SK-N-SH (cell line): ENCODE measurements at regions not wholly inside any gene's neighbourhood (a gene's known extent, or its start where the extent isn't known, plus 50 kb on each side); places are given as distances from the start of the nearest gene placed in this dataset.

ENCODE experiments used
- CTCF ChIA-PET: fragments of 300-600, 350-600 bp; formaldehyde crosslinking; extraction: SDS; loops from one replicate; lab custom pipeline; 2021; lab: Yijun Ruan, JAX
- POLR2A ChIA-PET: fragments of 350-600 bp; sonication (Branson Sonifier 250); formaldehyde crosslinking; extraction: SDS; loops from one replicate; lab custom pipeline; 2020; ENCODE audit warnings: antibody characterized with exemption, inconsistent platforms; lab: Yijun Ruan, JAX
- DNase-seq: peaks from one replicate; pipeline ENCODE4 v3.0.0; 2012
- H2AFZ ChIP-seq: fragments of 200-600 bp; sonication (generic); 2 replicates; pipeline ENCODE4 v1.8.1; 2016; ENCODE audit warnings: antibody characterized with exemption, mild to moderate bottlenecking, low read depth
- H3F3A ChIP-seq: fragments of 200-600 bp; sonication (generic); replicated peaks from 2 replicates; pipeline ENCODE3; 2016; ENCODE audit warnings: antibody characterized with exemption, mild to moderate bottlenecking; ENCODE audit not compliant: insufficient read depth
- H3K27ac ChIP-seq, 2 experiments: fragments of 200-500 bp in 1 of 2; fragments of 200-600 bp in 1 of 2; sonication (Bioruptor generic) in 1 of 2; sonication (generic), shearing (Covaris generic) in 1 of 2; 2 replicates each; pipeline versions ENCODE4 v1.5.1 to v1.6.1; 2014 to 2016; ENCODE audit warnings: low read depth in 2 of 2, inconsistent platforms in 1 of 2, low read length in 1 of 2, mild to moderate bottlenecking in 1 of 2, mixed read lengths in 1 of 2
- H3K27me3 ChIP-seq: fragments of 200-600 bp; sonication (generic), shearing (Covaris generic); 2 replicates; pipeline ENCODE4 v1.6.1; 2016; ENCODE audit warnings: mixed run types; ENCODE audit not compliant: insufficient read depth
- H3K36me3 ChIP-seq, 2 experiments: fragments of 200-500 bp in 1 of 2; fragments of 200-600 bp in 1 of 2; sonication (Bioruptor generic) in 1 of 2; sonication (generic) in 1 of 2; replicated peaks in 1 of 2; 2 replicates each; pipeline versions ENCODE3 to v1.5.1; 2014 to 2016; ENCODE audit warnings: low read length in 1 of 2, mild to moderate bottlenecking in 1 of 2; ENCODE audit not compliant: insufficient read depth in 2 of 2, control insufficient read depth in 1 of 2
- H3K4me1 ChIP-seq, 2 experiments: fragments of 200-500 bp in 1 of 2; fragments of 200-600 bp in 1 of 2; sonication (Bioruptor generic) in 1 of 2; sonication (generic), shearing (Covaris generic) in 1 of 2; 2 replicates each; pipeline versions ENCODE4 v1.5.1 to v1.6.1; 2014 to 2016; ENCODE audit warnings: low read depth in 1 of 2, low read length in 1 of 2, mixed run types in 1 of 2; ENCODE audit not compliant: insufficient read depth in 2 of 2, control insufficient read depth in 1 of 2
- H3K4me2 ChIP-seq: fragments of 200-600 bp; sonication (generic), shearing (Covaris generic); 2 replicates; pipeline ENCODE4 v1.6.1; 2017; ENCODE audit warnings: mixed run types
- H3K4me3 ChIP-seq, 2 experiments: fragments of 200-500 bp in 1 of 2; fragments of 200-600 bp in 1 of 2; sonication (Bioruptor generic) in 1 of 2; sonication (generic), shearing (Covaris generic) in 1 of 2; 2 replicates each; pipeline versions ENCODE4 v1.5.1 to v1.8.1; 2014 to 2016; ENCODE audit warnings: low read depth in 2 of 2, inconsistent platforms in 1 of 2, low read length in 1 of 2, mild to moderate bottlenecking in 1 of 2, mixed read lengths in 1 of 2, moderate library complexity in 1 of 2
- H3K79me2 ChIP-seq: fragments of 200-600 bp; sonication (generic); 2 replicates; pipeline ENCODE4 v1.8.1; 2017; ENCODE audit warnings: mild to moderate bottlenecking; ENCODE audit not compliant: insufficient read depth
- H3K9ac ChIP-seq: fragments of 200-600 bp; sonication (generic); 2 replicates; pipeline ENCODE4 v1.6.1; 2017; ENCODE audit warnings: mixed run types
- H3K9me2 ChIP-seq: fragments of 200-600 bp; sonication (generic); 2 replicates; pipeline ENCODE4 v1.6.1; 2017; ENCODE audit warnings: mixed run types
- H3K9me3 ChIP-seq: fragments of 200-600 bp; sonication (generic); 2 replicates; pipeline ENCODE4 v1.6.1; 2017; ENCODE audit warnings: mixed run types, mild to moderate bottlenecking, moderate library complexity
- H4K20me1 ChIP-seq: fragments of 200-600 bp; sonication (generic); 2 replicates; pipeline ENCODE4 v1.6.1; 2017; ENCODE audit warnings: mild to moderate bottlenecking, mixed run types; ENCODE audit not compliant: insufficient read depth
- EP300 ChIP-seq, 2 experiments: IDR thresholded peaks; 2 replicates each; pipeline versions ENCODE4 v1.4.0 to v1.6.1; 2012; ENCODE audit warnings: borderline replicate concordance in 1 of 2, low read depth in 1 of 2, low read length in 1 of 2
- EZH2phosphoT487 ChIP-seq: fragments of 200-600 bp; sonication (generic); IDR thresholded peaks from 2 replicates; pipeline ENCODE4 v1.6.1; 2017; ENCODE audit warnings: low read depth, mixed run types, mild to moderate bottlenecking, antibody characterized with exemption, moderate library complexity, borderline replicate concordance
- FOXJ3 ChIP-seq: sonication (generic); formaldehyde crosslinking; IDR thresholded peaks from 2 replicates; pipeline ENCODE4 v1.5.1; 2020; ENCODE audit warnings: mild to moderate bottlenecking, missing genetic modification reagents
- GABPA ChIP-seq: IDR thresholded peaks from 2 replicates; pipeline ENCODE4 v1.4.0; 2012; ENCODE audit warnings: low read depth, mild to moderate bottlenecking
- GATA2 ChIP-seq: sonication (generic); formaldehyde crosslinking; IDR thresholded peaks from 2 replicates; pipeline ENCODE4 v1.5.0; 2020; ENCODE audit warnings: mild to moderate bottlenecking, missing genetic modification reagents
- JUND ChIP-seq: IDR thresholded peaks from 2 replicates; pipeline ENCODE4 v1.4.0; 2012
- MEF2A ChIP-seq: IDR thresholded peaks from 2 replicates; pipeline ENCODE4 v1.4.0; 2012; ENCODE audit warnings: low read depth, borderline replicate concordance
- NFIC ChIP-seq: IDR thresholded peaks from 2 replicates; pipeline ENCODE4 v1.4.0; 2012; ENCODE audit warnings: borderline replicate concordance
- RAD21 ChIP-seq: IDR thresholded peaks from 2 replicates; pipeline ENCODE4 v1.6.1; 2012; ENCODE audit warnings: mild to moderate bottlenecking, low read length
- RCOR1 ChIP-seq: fragments of 150-350 bp; IDR thresholded peaks from 2 replicates; pipeline ENCODE4 v1.6.1; 2017; ENCODE audit warnings: antibody characterized with exemption, low read length
- REST ChIP-seq: IDR thresholded peaks from 2 replicates; pipeline ENCODE4 v1.6.1; 2012; ENCODE audit warnings: mild to moderate bottlenecking, low read depth, low read length, moderate library complexity
- SIN3A ChIP-seq: IDR thresholded peaks from 2 replicates; pipeline ENCODE4 v1.6.1; 2012; ENCODE audit warnings: low read depth, mild to moderate bottlenecking, low read length, moderate library complexity, borderline replicate concordance
- TCF12 ChIP-seq: IDR thresholded peaks from 2 replicates; pipeline ENCODE4 v1.4.0; 2012
- TEAD4 ChIP-seq: IDR thresholded peaks from 2 replicates; pipeline ENCODE4 v1.4.0; 2012; ENCODE audit warnings: mild to moderate bottlenecking, borderline replicate concordance; ENCODE audit not compliant: insufficient read depth
- USF1 ChIP-seq: IDR thresholded peaks from 2 replicates; pipeline ENCODE4 v1.4.0; 2012; ENCODE audit warnings: low read depth, borderline replicate concordance
- USF2 ChIP-seq: fragments of 150-350 bp; IDR thresholded peaks from 2 replicates; pipeline ENCODE4 v1.6.1; 2017; ENCODE audit warnings: antibody characterized with exemption, low read length, low read depth, borderline replicate concordance
- YY1 ChIP-seq: IDR thresholded peaks from 2 replicates; pipeline ENCODE4 v1.4.0; 2012; ENCODE audit warnings: low read depth, mild to moderate bottlenecking
- ZBTB33 ChIP-seq: IDR thresholded peaks from 2 replicates; pipeline ENCODE4 v1.4.0; 2012; ENCODE audit warnings: low read depth, borderline replicate concordance
- WGBS: methylation state at CpG from one replicate; pipeline ENCODE4 v1.1.6; 2017; ENCODE audit warnings: low lambda C conversion rate; 5-methylcytosine and 5-hydroxymethylcytosine counted together

- peak overlapping the region; percentile 2 to 72; a peak in 1 of 4 replicates for H3K27ac ChIP-seq
- POLR2A ChIA-PET: interaction anchor here (0.6 kb wide), 1 partner anchor 70 kb away, joined by 3 read pairs; no protein-coding TSS in a partner anchor
- H4K20me1 ChIP-seq: no peaks in the 10 kb centered on the region
- no peak overlapping the region for H3K4me2 ChIP-seq
- no peaks in the 10 kb centered on the region for H3K9me2 ChIP-seq
- no peak overlapping the region for H3K9ac ChIP-seq
- H3K4me1 ChIP-seq: peaks cover 17 to 29% of the 10 kb centered on the region in 2 experiments; a peak in 3 of 4 replicates
- no peaks in the 10 kb centered on the region for H3K27me3 ChIP-seq
- peak; percentile 86 for DNase-seq
- no peak overlapping the region for H3K4me3 ChIP-seq
- peak; percentile 35 for TF ChIP-seq RAD21
- no peak for TF ChIP-seq YY1
- TF ChIP-seq JUND: no peak
- TF ChIP-seq MEF2A: no peak
- peak in 1 of 2 experiments; percentile 57; a peak in 1 of 4 replicates for TF ChIP-seq EP300 (IDR thresholded peaks at IDR 0.05; ENCODE audit: borderline replicate concordance in 1 of 2, low read depth in 1 of 2, low read length in 1 of 2)
- peak; percentile 76 for TF ChIP-seq GATA2 (CRISPR knock-in tag)
- TF ChIP-seq USF2: peak; percentile 37; the same call in 1 of the 2 replicates
- peak; percentile 28; the same call in 1 of the 2 replicates for TF ChIP-seq RCOR1
- TF ChIP-seq USF1: peak; percentile 71; the same call in 1 of the 2 replicates
- TF ChIP-seq FOXJ3 (CRISPR knock-in tag): peak; percentile 57; the same call in 1 of the 2 replicates
- CTCF ChIA-PET: interaction anchor here (1.4 kb wide), 1 partner anchor 800 kb away, joined by 3 read pairs; no protein-coding TSS in a partner anchor
- H3K9me3 ChIP-seq: no peaks in the 10 kb centered on the region
- no peaks in the 10 kb centered on the region for H3K36me3 ChIP-seq
- WGBS: 69% methylated on average over 9 of the region's 10 CpGs
- no peaks in the 10 kb centered on the region for H3K79me2 ChIP-seq
- peaks cover 30% of the 10 kb centered on the region for H3F3A ChIP-seq
- peak overlapping the region; percentile 1; the same call in 1 of the 2 replicates for H2AFZ ChIP-seq
These were observed 115.1 kb upstream of the JUN start for GRCh38 chr1:58898739-58899586.

GRCh38 chr1:58899587-58900271 is 115.9 kb upstream of the JUN start:
- POLR2A ChIA-PET: no interaction called here
- CTCF ChIA-PET: interaction anchor here (1.3 to 1.4 kb wide), 2 partner anchors 118 to 799 kb away, joined by 3 read pairs; no protein-coding TSS in a partner anchor
- Histone ChIP-seq H3K9me2 (no peaks in the 10 kb centered on the region), H3K4me1 (peaks cover 17 to 33% of the 10 kb centered on the region in 2 experiments; a peak in 3 of 4 replicates), H3K27me3 (no peaks in the 10 kb centered on the region), H3K9me3 (no peaks in the 10 kb centered on the region), H3F3A (peaks cover 34% of the 10 kb centered on the region), H3K27ac (peak overlapping the region in 1 of 2 experiments; percentile 93; a peak in 2 of 4 replicates), H3K4me2 (no peak overlapping the region), H3K4me3 (no peak overlapping the region), H2AFZ (no peak overlapping the region), H3K9ac (no peak overlapping the region), H3K79me2 (no peaks in the 10 kb centered on the region), H4K20me1 (no peaks in the 10 kb centered on the region), H3K36me3 (no peaks in the 10 kb centered on the region)
- no peak for DNase-seq
- 98% methylated on average over 11 of the region's 11 CpGs for WGBS
- TF ChIP-seq NFIC (no peak), GABPA (no peak), REST (no peak), SIN3A (no peak), TCF12 (no peak), TEAD4 (no peak), EZH2phosphoT487 (no peak), ZBTB33 (no peak), EP300 (IDR thresholded peaks at IDR 0.05; ENCODE audit: borderline replicate concordance in 1 of 2, low read depth in 1 of 2, low read length in 1 of 2) (no peak)
